ENCODE measurements at regions not wholly inside any gene's neighbourhood (a gene's known extent, or its start where the extent isn't known, plus 50 kb on each side); places are given as distances from the start of the nearest gene placed in this dataset.

DNA sequence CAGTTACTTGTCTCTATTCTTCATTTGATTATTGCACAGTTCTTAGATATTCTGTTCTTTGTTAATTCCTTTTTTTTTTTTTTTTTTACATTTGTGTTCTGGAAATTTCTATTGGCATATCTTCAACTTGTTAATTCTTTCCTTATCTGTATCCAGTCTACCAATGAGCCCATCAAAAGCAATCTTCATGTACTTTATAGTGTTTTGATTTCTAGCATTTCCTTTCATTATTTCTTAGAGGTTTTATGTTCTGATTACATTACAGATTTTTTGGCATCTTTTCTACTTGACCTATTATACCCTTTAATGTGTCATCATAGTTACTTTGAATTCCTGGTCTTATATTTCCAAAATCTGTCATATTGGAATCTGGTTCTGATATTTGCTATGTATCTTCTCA is 2194.8 kb downstream of the PCDH9 start:
- no peak for DNase-seq (ENCODE audit: low read depth)

DNA sequence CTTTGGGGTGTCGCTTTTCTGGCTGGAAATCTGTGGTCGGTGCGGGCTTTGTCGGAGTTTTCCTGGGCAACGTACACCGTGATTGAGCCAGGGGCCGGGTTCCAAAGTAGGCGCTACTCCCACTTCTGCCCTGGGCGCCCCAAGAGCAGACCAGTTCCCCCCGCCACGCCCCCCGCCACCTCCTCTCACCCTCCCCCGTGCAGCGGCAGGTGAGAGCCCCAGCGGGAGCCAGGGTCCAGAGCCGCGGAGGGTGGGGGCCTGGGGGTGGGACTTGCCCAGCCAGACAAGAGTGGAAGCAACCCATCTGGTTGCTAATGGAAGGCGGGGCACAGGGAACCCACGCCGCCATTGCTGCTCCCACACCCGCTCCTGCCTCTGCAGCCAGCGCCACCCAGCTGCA is 2195.9 kb downstream of the PCDH9 start:
- DNase-seq (ENCODE audit: low read depth) = no peak

DNA sequence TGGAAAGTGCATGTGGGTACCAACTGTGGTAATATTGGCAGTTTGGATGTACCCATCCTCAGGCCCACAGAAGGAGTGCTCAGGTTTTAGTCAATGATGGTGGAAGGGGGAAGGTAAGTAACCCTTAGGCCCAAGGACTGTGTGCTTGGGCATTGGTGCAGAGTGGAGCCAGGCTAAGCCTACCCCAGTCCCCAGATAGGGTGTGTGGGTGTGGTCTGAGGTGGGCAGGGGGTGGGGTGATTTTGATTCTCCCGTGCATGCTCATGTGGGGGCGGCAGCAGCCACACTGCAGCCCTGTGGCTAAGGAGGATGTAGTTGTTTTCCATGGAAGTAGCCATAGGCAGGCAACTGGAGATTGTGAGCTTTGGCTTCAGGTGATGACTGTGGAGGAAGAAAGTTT is 2197.3 kb downstream of the PCDH9 start:
- DNase-seq (ENCODE audit: low read depth) = no peak

DNA sequence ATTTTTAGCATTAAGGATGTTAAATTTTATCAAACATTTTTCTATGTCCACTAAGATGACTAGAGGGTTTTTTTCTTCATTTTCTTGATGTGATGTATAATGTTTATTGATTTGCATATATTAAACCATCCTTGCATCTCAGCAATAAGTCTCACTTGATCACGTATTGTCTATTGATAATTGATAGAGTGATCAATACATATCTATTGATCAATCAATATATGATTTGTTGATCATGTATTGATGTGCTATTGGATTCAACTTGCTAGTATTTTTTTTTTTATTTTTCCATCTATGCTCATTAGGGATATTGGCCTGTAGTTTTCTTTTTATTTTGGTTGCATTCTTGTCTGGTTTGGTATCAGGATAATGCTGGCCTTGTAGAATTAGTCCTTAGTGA is 2202.0 kb downstream of the PCDH9 start:
- no peak for DNase-seq (ENCODE audit: low read depth)

DNA sequence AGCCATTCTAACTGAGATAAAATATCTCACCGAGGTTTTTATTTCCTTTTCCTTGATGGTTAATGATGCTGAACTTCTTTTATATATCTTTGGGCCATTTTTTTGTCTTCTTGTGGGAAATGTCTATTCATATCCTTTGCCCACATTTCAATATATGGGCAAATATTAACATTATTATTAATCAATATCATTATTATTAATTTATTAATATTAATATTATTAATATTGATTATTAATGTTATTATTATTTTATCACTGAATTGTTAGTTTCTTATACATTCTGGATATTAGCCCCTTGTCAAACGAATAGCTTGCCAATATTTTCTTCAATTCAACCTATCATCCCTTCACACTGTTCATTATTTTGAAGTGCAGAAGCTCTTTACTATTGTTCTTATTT is 2203.6 kb downstream of the PCDH9 start:
- DNase-seq (ENCODE audit: low read depth) = no peak

DNA sequence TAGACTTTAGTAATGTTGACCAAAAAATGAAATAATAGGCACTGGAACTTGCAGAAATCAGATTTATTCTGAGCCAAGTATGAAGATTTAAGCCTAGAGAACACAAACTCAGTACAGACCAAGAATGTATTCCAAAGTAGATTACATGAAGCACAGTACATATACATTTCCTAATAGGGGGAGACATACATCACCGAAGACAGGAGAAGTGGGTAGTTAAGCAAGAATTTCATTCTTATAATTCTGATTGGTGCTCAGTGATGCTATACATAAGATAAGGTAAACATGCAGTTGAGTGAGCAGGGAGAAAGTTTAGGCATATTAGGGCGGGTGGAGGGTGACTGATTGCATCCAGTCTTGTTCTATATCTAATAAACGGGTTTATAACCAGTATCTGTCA is 2218.8 kb downstream of the PCDH9 start:
- peak; percentile 20 for DNase-seq (ENCODE audit: low read depth)

DNA sequence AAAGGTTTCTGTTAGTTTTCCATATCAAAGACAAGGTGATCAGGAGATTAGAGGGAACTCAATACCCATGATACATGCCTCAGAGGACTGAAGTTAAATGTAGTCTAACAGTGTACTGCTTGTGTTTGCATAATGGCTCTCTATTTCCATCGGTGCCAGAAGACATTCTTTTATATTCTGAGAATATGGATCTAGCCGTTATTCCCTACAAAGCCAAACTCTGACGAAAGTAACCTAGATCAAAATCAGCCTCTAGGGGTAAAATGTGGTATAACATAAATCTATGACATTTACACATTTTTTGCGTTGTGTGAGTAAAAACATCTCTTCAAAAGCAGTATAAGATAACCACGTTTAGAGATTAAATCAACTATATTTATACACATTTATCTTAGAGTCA is 2232.7 kb downstream of the PCDH9 start:
- no peak for DNase-seq (ENCODE audit: low read depth)

DNA sequence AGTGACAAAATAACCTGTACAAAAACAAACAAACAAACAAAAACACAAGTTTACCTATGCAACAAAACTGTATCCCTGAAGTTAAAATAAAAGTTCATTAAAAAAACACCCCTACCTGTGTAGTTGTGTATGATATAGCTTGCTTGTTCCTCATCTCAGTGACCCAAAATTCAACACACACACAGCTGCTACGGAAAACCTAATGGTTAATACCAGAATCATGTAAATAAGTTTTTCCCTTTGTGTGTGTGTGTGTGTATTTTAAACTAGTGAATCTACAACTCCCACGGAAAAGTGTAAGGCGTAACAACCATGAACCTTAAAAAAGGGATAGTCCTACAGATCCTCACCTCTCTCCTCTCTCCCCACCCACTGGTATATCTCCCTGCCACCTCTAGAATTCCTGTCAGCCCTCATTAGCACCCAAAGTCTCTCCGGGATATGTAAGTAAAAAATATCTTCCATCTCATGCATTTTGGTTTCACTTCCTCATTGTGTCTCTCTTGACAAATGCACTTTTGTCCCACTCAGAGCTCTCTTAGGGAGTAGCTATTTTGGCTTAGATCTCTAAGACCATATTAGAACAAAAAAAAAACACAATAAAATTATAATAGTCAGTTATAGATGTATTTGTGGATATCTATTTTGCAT is 2236.5 kb downstream of the PCDH9 start:
- DNase-seq (ENCODE audit: low read depth) = no peak

DNA sequence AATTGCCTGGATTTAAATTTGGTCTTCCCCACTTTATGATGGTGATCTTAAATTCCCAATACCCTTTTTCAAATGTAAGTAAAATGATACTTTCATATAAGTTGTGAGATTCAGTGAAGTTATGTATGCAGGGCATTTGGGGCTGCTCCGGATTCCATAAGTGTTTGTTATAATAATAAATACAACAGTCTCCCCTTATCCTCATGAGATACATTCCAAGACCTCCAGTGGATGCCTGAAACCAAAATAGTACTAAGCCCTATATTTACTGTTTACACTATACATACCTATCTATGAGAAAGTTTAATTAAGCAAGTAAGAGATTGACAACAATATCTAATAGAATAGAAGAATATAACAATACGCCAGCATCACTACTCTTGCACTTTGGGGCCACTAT is 2237.8 kb downstream of the PCDH9 start:
- peak; percentile 12 for DNase-seq (ENCODE audit: low read depth)

DNA sequence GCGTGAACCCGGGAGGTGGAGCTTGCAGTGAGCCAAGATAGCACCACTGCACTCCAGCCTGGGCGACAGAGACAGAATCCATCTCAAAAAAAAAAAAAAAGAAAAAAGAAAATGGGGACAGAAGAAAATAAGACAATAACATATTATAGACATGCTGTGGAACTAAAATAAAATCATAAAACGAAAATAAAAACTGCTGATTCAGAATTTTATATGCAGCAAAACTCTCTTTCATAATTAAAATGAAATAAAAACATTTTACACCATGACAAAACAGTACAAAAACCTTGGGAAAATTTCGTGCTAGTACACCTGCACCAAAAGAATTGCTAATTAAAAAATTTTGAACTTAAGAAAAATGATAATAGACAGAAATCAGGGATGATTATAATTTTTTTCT is 2245.1 kb downstream of the PCDH9 start:
- no peak for DNase-seq (ENCODE audit: low read depth)

DNA sequence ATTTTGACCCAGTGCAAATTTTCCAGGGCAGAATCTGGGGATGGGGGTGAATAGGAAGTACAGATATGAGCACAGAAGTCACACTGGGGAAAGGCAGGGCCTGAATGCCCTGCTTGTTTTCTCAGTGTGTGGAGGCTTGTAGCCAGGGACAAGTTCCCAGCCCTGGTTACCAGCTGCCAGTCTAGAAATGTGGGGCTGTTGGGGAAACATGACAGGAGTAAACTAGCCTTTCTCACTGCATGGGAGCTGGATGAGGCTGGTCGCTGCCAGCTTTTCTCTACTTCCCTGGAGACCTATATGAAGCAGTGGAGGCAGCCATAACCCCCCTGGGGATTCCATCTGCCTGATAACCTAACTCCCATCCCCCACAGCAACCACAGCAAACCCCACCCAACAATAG is 2267.7 kb downstream of the PCDH9 start:
- no peak for DNase-seq (ENCODE audit: low read depth)

DNA sequence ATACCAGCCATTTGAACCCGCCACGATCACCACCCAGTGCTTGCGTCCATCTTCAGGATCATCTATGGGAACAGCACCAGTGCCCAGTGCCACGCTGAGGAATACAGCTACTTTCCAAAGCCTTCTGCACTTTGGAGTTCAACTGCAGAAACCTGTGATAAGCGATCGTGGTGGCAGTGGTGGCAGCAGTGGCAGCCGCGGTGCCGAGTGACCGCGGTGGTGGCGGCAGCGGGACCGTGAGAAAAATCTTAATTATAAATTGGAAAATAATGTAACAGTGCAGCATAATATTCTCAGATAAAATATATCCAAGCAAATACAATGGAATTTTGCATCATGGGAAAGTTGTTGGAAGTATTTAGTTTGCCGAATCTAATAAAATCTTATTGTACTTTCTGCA is 2270.9 kb downstream of the PCDH9 start:
- DNase-seq (ENCODE audit: low read depth) = no peak

DNA sequence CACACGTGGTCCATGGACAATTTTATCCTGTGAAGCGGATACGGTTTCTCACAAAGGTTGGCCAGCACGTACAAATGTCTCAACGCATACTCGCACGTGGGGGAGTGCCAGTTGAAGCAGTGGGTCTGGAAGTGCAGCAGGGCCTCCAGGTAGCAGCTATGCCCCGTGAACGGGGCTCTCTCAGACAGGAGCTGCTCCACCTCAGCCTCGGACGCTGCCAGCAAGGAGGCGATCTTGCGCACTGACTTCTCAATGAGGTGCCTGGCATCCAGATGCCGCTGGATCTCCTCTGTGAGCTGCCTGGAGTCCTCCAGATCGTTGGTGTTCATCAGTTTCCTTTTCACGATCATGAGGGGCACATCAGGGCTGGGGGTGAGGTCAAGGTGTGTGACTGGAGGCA is 2272.0 kb downstream of the PCDH9 start:
- DNase-seq (ENCODE audit: low read depth) = no peak

DNA sequence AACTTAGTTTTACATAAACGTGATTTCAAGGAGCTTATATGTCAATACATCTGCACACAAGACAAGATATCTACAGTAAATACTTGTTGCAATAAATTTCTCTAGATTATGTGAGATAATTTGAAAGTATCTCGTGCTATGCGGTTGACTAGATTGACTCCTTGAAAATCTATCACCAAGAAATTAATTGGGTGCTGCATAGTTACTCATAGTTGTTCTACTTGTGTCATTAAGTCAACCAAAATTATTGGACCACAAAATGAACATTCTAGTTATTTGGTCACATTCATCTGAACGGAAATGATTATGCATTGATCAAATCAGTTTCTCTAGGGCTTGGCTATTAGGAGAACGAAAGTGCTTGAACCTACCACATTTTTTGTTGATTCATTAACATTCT is 2291.5 kb downstream of the PCDH9 start:
- DNase-seq (ENCODE audit: low read depth) = no peak

DNA sequence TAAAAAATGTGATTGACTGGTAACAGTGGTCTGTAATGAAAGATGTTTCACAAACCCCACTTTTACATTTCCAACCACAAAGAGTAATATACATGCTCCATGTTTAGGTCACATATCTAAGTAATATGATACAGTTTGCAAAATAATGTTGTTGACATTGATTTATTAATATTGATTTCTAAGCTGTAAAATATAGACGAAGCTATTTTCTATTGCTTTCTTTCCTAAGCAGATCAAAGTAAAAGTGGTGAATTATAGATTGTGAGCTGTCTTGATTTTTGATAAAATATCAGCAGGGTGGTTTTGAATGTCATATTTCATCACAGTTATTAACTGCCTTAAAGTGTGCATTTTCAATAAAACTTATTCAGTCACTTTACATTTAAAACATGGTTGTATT is 2292.8 kb downstream of the PCDH9 start:
- DNase-seq (ENCODE audit: low read depth) = no peak

DNA sequence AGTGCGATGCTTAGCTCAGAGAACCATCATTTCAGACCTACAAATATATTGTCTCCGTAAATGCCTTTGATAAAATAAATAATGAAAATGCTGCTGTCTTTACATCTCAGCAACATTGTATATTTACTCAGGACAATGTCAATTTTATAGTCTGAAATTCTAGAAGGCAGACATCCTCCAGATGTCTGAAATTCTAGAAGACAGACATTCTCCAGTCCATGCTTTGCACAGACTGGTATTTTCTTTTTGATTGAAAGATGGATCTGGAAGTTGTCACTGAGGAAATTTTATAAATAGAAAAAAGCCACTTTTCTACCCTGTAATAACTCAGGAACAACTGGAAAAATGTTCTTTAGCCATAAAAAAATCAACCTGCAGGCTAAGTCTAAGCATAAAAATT is 2293.3 kb downstream of the PCDH9 start:
- no peak for DNase-seq (ENCODE audit: low read depth)

DNA sequence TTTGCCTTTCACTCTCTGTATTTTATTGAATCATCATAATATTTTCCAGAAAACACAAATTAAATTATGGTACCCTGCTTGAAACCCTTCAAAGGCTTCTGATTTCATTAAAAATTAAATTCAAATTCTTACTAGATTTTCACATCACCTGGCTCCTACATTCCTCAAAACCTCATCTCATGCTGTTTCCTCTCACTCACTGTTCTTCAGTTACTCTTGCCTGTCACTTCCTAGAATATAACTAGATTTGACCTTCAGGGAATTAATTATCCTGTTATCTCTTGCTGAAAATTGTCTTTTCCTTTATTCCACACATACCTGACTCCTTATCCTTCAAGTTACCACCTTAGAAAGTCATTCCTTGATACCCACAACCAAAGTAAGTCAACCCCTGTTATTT is 2294.7 kb downstream of the PCDH9 start:
- no peak for DNase-seq (ENCODE audit: low read depth)

DNA sequence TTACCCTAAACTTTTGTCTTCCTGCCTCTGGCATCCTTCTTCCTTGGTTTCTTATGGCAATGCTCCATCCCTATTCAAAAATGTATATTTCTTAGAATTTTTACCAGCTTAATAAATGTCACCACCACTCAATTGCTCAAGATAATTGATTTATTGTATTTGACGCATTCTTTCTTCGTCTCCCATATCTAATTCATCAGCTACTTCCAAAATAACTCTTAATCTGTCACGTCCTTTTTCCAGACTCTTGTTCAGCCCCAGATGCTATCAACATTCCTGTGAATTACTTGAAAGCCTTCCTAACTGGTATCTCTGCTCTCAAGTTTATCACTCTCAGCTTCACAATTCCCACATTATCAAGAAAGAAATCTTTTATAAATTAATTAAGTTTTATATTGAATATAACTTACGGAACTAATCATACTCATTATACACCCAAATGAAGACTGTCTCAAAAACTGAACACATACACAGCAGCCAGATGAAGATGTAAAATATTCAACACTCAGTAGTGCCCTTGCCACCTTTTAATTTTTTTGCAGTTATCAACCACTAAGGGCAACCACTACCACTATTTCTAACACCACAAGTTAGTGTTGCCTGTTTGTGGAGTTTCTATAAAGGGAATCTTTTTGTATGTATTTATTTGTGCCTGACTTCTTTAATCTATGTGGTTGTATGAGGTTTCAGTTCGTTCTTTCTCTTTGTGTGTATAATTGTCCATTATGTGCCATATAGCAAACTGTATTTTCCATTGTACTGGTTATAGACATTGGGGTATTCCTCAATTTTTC is 2295.4 kb downstream of the PCDH9 start:
- DNase-seq (ENCODE audit: low read depth) = no peak

DNA sequence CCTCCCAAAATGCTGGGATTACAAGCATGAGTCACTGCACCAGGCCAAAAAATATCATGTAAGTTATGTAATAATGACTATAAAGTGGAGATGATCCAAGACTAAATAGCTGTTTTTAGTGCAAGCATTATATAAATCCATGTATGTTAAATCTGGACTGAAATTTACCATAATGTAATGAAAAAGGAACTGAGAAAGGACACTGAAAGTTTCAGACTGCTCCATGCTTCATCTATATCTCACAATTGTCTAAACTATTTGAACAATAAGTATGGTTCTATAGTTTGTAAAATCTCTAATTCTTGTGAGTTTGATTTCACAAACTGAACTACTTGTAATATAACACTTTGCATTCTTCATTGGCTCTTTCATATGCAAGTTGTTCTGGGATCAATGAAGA is 2299.5 kb downstream of the PCDH9 start:
- no peak for DNase-seq (ENCODE audit: low read depth)

DNA sequence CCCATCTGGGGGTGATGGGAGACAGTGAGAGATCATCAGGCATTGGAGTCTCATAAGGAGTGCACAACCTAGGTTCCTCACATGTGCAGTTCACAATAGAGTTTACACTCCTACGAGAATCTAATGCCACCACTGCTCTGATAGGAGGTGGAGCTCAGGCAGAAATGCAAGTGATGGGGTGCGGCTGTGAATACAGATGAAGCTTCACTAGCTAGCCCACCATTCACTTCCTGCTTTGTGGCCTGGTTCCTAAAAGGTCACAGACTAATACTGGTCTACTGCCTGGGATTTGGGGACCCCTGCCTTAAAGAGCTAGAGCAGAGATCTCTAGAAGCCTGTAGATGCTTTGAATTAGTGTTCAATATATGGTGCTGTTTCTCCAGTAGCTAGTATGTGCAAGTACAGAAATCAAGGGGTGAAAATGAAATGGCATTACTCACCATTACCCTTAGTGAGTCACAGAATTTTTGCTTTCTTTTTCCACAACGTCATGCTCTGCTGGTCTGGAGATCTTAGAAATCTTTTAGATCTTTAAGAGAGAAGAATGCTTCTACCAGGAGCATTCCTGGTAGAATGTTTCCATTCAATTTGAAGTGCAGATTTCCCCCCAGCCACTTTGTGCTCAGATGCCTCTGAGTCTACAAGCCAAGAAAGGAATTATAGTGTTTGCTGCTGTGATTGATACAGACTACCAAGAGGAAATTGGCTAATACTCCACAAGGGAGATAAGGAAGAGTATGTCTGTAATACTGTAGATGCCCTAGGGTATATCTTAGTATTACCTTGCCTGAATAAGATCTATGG is 2301.2 kb downstream of the PCDH9 start:
- peak; percentile 82 for DNase-seq (ENCODE audit: low read depth)

DNA sequence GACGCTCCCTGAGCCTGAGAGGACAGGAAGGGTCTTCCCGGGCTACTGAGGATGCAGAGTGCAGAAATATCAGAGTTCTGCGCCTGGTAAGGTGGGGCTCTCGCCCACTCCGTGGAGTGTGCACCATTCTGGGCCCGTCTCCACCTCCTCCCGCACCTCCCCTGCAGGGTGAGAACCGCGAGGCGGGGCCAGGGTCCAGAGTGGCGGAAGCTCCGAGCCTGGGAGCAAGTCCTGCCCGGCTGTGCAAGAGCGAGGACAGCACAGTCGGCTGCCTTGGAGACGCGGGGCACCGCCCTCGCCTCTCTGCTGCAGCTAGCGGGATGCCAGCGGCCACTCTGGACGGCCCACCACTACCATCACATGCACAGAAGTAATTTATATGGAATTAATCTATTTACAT is 2304.4 kb downstream of the PCDH9 start:
- DNase-seq (ENCODE audit: low read depth) = no peak

DNA sequence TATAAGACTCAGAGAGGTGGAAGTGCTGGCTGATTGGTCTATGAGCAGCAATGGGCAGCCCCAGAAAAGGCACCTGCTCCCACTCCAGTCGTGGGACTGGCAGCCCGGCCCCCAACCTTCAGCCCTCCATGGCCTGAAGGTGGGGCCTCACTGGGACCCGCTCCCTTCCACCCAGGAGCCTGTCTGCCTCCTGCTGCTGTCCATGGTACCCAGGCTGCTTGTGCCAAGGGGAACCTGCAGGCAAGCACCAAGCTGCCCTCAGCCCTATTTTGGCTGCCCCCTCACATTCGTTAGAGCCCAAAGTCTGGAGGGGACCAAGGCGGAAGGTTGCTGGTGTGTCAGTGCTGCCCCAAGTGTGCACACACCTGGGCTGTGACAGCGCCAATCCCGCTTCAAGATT is 2304.9 kb downstream of the PCDH9 start:
- DNase-seq (ENCODE audit: low read depth) = peak; percentile 38

DNA sequence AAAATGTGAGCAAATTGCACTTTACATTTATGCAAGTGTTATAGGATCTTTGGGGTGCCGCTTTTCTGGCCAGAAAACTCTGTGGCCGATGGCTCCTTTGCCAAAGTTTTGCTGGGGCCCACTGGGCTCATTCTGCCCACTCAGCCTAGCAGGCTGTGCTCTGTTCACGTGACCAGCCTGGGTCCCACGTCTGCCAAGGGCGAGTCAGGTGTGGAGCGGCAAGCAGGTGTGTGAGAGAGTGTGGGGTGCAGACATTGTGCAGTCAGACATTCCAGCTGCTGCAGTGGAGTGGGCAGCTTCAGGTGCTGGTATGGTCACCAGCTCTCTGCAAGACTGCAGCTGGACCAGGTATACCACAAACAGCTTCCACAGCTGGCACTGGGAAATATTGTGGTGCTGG is 2305.7 kb downstream of the PCDH9 start:
- DNase-seq (ENCODE audit: low read depth) = no peak
